SH-SY5Y (cell line): ENCODE measurements at regions not wholly inside any gene's neighbourhood (a gene's known extent, or its start where the extent isn't known, plus 50 kb on each side); places are given as distances from the start of the nearest gene placed in this dataset.

Experiments used
- GATA2 ChIP-seq: IDR thresholded peaks from 2 replicates; pipeline ENCODE4 v1.6.1; 2011; ENCODE audit warnings: mild to moderate bottlenecking, low read depth, low read length
- GATA3 ChIP-seq: IDR thresholded peaks from 2 replicates; pipeline ENCODE4 v1.6.1; 2011; ENCODE audit warnings: low read depth, mild to moderate bottlenecking, low read length, moderate library complexity

DNA sequence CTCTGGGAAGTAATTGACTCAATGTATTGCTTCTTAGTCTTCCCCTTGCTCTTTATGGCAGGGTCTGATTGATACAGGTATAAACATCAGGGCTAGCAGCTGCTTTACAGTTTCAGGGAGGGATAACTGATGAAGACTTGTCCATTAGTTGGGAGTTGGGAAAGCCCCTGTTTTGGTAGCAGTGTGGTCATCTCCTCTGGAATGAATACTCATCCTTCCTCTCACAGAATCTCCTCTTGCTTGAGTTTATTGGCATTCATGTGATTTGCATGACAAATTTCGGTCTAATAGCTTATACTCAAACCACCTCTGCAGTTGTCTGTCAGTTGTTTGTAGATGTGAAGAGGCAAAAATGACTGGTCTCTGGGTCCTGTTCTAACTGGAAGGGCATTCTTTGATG is 79.7 kb downstream of the FAT3 start:
- TF ChIP-seq GATA2 (no peak), GATA3 (no peak)
